ENCODE measurements at regions not wholly inside any gene's neighbourhood (a gene's known extent, or its start where the extent isn't known, plus 50 kb on each side); places are given as distances from the start of the nearest gene placed in this dataset.

DNA sequence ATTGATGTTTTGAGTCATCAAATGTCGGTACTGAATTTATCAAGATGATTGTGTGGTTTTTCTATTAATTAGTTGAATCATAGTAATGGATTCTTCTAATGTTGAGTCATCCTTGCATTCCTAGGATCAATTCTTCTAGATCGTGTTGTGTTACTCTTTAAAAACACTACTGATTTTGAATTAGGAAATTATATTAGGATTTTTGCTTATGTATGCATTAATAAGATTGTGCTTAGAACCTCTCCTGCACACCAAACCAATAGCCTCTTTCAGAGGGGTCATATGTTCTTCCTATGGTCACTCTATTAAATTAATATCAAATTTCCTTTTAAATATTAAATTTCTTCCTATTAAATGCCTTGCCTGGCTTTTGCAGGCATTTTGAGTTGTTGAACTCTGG is 151.7 kb upstream of the TOPAZ1 start:
- no peak for DNase-seq (ENCODE audit: low spot score)

DNA sequence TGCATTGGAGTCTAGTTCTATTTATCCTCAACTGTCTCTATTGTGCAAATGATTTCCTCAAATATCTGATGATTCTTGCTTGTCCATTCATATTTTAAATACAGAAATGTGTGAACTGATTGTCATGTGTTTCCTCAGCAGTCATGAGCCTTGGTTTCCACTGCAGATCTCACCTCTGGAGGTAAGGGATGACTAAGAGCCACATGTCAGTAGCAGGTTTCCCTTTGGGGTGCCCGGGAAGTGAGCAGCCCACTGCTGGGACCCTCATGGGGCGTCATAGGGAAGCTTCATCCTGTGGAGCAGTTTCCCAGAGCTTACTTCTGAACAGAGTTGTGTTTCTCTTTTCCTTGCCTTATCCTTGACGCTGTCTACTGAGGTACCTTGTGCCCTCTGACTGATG is 149.2 kb upstream of the TOPAZ1 start:
- DNase-seq (ENCODE audit: low spot score) = no peak

DNA sequence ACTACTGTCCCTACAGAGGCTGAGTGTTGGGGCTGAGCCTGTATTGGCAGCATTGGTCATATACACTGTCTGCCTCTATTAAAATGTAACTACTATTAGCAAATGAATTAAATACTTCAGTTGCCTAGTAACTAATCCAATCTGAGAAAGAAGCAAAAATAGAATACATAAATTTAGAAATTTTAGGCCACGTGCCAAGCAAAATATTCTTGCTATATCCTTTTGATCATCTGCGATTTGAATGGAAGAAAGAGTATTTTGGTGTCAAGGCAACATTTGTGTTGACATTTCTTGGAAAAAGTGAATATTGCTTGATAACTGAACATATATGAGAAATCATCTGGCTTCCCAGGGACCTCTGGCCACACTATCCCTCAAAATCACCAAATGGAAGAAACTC is 148.2 kb upstream of the TOPAZ1 start:
- DNase-seq (ENCODE audit: low spot score) = no peak

DNA sequence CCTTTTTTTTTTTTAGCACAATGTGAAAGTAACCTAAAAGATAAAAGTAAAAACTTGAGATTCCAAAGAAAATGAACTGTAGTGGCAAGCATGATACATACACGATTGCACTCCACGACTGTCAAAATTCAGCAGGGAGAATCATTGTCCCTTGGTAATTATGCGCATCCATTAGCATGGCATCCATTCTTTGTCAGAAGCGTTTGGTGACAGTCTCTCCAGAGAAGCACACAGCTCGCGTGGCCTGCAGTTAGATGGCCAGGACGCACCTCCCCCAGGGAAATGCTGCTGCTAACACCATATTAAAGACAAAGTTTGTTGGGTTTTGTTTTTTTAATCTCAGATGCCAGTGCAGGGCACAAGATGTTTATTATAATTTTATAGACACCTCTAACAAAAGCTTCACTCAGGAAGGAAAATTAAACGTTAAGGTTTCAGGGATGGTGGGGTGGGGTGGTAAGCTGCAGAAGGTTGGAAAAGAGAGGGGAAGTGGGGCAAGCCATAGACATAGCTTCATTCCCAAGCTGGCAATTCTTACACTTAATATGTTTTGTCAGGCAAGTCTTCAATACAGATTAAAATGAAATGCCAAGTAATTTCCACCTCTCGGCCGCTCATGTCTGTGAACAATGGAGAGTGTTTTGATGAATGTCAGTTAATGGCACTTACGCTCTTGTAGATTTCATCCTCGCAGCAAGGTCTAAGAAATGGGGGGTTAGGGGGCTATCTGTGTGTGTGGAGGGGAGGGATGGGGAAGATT is 142.8 kb upstream of the TOPAZ1 start:
- no peak for DNase-seq (ENCODE audit: low spot score)

DNA sequence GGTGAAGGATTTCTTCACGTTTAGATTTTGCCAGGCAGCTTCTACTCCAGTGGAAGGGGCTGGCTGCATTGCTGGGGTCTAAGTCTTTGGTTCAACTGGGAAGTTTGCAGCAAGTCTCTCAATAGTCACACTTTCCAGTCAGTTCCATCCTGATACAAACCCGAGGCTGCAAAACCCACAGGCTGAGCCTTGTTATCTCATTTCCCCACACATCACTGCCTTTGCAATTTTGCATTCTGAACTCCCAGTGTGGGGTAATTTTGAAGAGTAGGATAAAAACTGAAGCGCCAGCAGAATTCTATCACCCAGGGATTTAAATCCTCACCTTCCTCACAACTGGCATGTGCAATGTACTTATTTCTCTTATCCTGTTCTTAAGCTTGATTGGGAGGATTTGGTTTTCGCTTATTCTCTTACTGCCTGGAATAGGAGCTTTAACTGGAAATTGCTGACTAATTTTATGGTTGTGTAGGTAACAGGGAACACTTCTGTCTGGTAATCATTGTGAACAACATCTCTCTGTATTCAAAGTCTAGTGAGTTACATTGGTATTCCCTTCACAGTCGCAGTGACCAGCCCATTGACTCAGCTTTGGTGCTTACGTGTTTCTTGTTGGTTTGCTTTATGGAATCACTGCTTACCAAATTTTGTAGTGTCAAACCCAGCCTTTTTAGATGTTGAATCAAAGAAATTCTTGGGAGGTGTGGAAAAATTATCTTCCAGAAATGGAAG is 142.0 kb upstream of the TOPAZ1 start:
- no peak for DNase-seq (ENCODE audit: low spot score)

DNA sequence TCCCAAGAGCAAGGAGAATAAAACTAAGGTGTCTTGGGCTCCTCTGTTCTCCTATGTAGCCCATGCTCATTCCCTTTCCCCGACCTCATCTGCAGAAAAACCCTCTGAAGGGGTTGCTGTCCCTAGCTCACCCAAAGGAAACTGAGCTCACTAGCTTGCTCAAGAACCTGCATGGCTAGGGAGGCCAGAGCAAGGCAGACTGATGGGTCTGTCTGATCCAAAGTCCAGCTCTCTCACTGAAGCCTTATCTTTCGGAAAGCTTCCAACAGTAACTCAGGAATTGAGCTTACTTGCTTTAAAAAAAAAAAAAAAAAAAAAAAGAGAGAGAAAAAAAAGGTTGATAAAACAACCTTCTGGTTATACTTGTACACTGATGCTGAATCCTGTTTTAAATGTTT is 141.4 kb upstream of the TOPAZ1 start:
- DNase-seq (ENCODE audit: low spot score) = no peak

DNA sequence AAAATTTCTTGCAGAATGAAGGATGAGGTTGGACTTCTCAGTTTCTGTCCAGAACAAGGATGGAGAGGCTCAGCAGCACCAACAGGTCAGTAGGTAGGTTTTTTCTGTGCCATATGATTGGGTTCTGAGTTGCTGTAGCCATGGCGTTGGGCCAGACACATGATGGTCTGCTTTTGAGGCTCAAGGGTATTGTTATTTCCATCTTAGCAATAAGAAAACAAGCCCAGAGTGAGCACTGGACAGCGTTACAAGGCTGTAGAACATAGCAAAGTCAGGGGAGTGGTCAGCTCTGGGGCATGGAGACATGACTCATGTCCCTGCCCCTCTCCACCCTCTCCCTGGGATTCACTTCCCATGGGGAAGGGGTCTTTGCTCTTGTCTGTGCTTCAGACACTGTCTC is 137.6 kb upstream of the TOPAZ1 start:
- DNase-seq (ENCODE audit: low spot score) = no peak

DNA sequence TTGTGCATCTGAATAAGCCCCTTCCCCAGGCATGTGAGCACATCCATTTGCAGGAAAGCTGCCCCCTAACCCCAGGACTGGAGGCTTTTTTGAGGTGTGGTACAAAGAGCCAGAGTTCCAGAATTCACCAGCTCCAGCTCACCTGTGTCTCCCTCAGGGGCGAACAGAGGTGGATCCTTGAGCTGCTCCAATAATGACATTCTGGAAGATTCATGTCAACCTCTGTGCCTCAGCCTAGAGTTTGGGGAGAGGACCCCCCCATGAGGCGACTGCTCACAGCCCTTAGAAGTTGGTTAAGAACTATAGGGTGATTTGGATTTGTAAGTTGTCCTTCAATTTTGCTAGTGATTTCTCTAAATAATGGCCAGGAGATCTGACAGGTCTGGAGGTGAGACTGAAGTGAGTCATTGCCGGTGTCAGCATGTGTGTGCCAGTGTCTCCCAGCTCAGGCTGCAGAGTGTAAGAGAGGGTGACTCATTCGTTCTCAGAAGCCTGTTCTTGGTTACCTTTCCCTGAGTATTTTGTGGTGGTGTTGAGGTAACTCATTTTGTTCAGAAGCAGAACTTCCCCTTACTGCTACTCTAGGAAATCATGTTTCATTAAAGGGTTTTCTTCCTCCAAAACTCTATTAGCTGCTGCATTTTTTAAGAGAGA is 136.9 kb upstream of the TOPAZ1 start:
- no peak for DNase-seq (ENCODE audit: low spot score)

DNA sequence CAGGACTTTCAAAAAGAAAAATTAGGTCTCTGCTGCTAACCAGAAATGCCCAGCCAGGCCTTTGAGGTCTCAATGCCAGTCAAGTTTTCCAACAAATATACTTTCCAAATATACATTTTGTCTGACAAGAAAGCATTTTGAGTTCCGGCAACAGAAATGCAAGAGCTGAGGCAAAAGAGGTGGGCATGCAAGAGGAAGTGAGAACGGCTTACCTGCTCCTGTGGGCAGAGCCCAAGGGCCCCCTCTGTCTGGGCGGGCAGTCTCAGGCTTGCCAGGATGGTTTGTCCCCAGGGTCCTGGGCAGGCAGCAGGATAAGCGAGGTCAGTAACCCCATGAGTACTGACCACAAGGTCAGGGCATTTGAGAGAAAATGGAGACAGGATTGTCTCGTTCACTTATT is 136.1 kb upstream of the TOPAZ1 start:
- no peak for DNase-seq (ENCODE audit: low spot score)

DNA sequence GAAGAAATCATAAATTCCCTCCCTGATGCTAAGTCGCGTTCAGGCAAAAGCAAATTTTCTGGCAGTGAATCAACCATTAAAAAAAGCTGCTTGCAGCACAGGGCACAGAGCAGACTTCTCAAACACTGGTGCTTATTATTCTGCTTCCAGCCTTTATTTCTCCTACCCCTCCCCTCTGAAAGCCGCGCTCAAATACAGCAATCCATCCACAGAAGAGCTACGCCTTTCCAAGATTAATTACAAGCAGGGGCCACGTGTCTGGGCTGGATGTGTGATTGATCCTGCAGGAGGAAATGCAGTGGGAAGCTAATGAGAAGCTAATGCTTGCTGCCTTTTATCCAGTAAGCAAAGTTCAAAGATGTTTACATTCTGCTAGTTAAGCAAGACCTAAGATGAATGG is 134.9 kb upstream of the TOPAZ1 start:
- DNase-seq (ENCODE audit: low spot score) = no peak

DNA sequence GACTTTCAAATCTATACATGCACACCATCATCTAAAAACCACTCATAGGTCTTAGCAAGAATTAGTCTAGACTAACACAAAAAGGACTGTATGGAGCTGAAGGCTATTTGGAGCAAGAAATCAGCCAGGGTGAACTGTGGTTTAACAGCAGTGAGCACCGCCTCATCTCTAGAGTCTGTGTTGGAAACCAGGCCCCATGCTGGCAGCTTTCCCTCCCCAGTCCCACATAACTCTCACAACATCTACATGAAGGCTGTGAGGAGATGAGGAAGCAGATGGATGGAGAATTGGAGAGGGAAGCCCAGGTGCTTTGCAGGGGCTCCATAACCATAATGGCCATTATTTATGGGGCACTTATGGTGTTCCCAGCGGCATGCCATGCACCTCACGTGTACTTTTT is 133.2 kb upstream of the TOPAZ1 start:
- DNase-seq (ENCODE audit: low spot score) = no peak

DNA sequence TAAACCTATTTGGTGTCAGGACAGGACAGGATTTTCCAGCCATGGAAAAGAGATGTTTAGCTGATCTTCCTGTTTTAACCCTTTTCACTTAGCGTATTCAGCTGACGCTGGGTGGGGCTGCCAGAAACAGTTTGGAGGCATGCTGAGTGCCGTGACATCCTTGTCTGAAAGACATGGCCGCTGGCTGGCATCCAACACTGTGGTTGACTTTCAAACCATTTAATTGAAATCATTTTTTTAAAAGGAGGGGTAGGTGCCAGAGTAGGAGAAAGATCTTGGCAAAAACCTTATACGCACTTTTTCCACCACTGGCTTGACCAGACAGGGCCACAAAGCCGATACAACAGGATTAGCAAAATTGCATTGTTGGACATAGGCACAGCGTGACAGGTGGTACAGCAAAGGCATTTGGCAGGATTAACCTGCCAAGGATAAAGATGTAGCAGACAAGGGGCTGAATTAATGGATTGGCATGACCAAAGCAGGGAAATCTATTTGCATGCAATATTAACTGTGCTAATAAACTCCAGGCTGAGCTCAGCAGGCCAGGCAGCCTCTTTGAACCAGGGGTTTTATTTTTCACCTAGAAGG is 131.8 kb upstream of the TOPAZ1 start:
- DNase-seq (ENCODE audit: low spot score) = peak; percentile 73

DNA sequence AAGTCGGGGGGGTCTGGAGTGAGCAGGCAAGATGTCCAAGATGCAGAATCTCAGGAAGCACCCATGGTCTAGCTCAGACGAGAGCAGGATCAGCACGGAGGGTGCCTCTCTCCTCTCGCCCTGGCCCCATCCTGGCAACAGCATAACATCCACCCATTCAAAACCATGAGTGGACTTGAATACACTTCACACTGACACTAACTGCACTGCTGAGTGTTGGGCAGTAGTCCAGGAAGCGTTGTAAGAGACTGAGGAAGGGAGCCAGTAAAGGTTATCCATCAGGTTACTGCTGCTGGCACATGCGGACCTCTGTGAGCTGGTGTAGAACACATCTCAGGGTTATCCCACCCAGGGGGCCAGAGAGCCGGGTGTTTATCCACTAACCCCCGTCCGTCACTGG is 131.0 kb upstream of the TOPAZ1 start:
- no peak for DNase-seq (ENCODE audit: low spot score)

DNA sequence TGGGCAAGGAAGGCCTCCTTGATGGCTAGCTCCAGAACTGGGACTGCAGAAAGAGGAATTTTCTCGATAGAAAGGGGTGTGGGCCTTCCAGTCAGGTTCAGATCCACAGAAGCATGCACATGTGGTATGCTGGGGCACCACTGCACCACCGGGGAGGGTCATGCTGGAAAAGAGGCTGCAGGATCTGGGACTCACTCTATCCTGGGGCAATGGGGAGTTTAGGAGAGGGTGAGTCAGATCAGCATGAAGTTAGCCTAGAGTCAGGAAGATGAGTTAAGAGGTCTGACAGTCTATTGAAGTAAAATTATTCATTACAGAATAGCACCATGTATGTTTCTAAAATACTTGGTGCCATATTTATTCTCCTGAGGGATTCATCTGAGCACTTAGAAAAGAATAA is 130.2 kb upstream of the TOPAZ1 start:
- no peak for DNase-seq (ENCODE audit: low spot score)

DNA sequence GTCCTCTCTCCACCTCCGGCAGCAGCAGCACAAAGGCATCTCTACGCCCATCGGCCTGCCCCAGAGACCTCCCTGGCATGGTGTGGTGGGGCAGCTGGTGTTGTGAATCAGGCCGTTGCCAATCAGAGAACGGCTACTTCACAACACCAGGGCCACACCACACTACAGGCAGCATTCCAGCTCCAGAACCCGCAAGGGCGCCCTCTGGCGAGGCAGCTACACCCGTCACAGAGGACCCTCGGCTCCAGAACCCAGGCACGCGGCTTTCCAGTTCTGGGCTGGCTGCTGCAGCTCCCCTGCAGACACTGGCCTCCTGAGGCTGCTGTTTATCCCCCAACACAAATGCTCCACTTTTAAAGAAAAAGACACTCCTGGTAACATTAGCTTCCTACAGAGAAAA is 127.5 kb upstream of the TOPAZ1 start:
- DNase-seq (ENCODE audit: low spot score) = peak; percentile 17

DNA sequence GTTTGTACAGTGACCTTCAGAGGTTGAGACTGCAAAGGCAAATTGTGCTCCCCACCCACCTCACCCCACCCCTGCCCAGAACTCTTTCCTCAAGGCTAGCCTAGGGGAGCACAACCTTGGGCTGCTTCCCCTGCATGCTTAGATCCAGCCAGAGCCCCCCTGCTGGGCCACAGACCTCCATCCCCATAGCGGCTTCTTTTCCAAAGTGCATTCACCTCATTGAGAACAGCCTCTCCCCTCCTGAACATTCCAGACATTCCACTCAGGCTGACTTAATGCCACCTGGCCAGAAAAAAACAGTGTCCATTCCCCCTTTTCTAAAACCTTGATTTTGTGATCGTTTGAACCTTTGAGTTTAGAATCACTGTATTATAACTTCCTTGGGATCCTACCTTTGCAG is 124.4 kb upstream of the TOPAZ1 start:
- no peak for DNase-seq (ENCODE audit: low spot score)

DNA sequence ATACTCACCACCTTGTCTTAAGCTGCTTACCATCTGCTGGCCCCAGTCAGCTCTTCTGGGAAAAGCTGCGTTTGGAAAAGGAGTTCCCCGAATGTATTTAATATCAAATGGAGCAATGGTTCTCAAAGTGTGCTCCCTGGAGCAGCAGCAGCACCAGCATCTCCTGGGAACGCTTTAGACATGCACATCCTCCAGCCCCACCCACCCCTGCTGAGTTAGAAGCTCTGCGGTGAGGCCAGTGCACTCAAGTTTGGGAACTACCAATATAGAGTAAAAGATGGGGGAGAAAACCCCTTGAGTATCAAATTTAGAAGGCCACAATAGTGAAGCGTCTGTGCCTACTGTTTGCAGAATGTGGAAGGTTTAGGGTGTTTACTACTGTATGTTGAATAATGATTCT is 124.0 kb upstream of the TOPAZ1 start:
- no peak for DNase-seq (ENCODE audit: low spot score)

DNA sequence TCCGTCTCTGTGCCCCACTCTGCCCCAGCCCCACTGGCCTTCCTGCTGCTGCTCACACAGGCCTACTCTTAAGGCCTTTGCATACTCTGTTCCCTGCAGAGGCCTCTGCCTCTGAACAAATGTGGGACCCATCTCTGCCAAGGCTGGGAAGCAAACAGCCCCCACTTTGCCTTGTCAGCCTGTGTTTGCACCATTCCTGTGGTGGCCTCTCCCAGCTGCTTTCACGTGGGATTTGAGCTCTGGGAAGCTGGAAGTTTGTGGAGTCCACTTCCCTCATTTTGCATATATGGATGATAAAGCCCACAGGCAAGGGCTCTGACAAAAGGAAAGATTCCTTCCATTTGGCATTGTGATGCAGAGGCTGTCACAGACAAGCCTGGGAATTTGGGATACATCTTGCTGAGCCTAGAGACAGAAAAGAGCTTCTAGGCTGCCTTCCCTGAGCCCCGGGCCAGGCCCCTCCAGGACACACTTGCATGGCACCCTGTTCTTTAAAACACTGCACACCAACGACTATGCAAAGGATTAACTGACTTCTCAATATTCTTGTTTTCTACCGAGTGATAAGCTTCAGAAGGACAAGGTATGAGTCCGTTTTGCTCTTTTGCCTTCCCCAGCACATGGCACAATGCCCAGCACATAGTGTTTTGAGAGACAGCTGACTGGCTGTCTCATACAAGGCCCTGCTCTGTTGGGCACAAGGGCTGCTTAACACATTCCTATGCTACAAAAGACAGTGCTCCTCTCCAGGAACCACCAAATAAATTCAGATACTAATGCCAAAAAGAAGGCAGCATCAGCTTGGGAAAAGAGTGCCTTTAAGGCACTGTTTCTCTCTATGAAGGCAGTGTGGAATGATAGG is 120.7 kb upstream of the TOPAZ1 start:
- DNase-seq (ENCODE audit: low spot score) = no peak

DNA sequence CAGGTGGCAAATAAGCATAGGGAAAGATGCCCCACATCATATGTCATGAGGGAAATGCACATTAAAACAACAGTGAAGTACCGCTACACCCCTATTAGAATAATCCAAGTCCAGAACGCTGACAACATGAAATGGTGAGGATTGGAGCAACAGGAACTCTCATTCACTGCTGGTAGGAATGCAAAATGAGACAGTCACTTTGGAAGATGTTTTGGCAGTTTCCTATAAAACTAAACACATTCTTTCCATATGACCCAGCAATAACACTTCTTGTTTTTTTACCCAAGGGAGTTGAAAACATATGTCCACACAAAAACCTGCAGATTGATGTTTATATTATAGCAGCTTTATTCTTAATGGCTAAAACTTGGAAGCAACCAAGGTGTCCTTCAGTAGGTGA is 116.4 kb upstream of the TOPAZ1 start:
- no peak for DNase-seq (ENCODE audit: low spot score)

DNA sequence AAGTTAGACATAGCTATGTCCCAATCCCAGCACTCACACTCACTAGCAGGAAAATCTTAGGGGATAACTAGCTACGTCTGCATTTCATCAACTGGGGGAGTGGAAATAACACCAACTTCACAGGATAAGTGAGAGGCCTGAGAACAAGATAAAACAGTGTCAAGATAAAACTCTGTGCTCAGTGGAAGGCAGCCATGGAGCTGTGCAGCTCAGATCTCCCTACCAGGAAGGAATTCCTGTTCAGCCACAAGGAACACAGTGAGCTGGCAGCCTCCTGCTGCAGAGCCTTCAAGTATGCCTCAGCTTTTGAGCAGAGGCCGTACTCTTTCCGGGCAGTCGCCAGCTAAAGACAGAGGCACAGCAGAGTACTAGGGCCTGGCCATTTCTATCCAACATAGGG is 115.8 kb upstream of the TOPAZ1 start:
- no peak for DNase-seq (ENCODE audit: low spot score)

DNA sequence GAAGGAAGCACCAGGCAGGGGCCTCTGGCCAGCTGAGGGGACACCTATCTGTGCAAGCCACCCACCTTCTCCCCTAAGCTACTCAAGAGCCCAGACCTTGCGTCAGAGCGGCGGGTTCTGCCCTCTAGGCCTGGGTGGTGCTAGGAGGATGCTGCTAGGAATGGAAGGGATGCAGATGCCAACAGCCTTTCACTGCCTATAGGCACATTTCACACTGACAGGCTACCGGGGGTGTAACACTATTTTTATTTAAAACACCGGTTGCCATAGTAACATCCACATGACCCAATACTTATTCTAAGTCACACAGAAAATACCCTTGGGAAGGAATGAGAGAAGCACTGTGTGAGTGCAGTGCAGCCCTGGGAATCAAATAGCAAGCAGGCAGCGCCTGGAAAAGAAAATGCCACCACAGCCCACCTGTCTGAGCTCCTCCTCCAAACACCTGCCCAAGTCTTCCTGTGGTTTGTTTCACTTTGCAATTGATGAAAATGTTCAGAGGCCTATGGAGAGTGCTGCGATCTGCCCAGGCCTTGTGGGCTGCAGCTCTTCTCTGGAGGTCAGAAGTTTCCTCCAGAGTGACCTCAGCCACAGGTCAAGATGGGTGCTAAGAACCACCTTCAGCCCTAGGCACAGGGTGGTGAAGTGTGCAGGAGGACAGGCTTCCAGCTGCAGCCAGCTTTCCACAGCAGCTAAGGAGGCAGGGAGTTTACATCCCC is 113.5 kb upstream of the TOPAZ1 start:
- no peak for DNase-seq (ENCODE audit: low spot score)
